Caco-2 (cell line): ENCODE measurements at regions not wholly inside any gene's neighbourhood (a gene's known extent, or its start where the extent isn't known, plus 50 kb on each side); places are given as distances from the start of the nearest gene placed in this dataset.

ENCODE experiments used
- BruUV-seq: library from RNA; stranded (reverse); fragments of 400-500 nt; replicated peaks from 2 replicates; lab custom pipeline; 2021; lab: Mats Ljungman, UMichigan
- CTCF ChIA-PET: fragments of 300-600 bp; sonication (Branson Sonifier 250); formaldehyde crosslinking; loops from one replicate; lab custom pipeline; 2022; ENCODE audit warnings: antibody characterized with exemption; lab: Charles Lee
- POLR2A ChIA-PET: fragments of 300-600 bp; sonication (Branson Sonifier 250); formaldehyde crosslinking; loops from one replicate; lab custom pipeline; 2022; ENCODE audit warnings: antibody characterized with exemption; lab: Charles Lee
- DNase-seq, 2 experiments: peaks; one replicate each; pipeline versions ENCODE4 v3.0.0 to v3.0.0-alpha.2; 2020 to 2022
- H3K27me3 ChIP-seq: replicated peaks from 2 replicates; pipeline ENCODE4 v1.6.0; 2011; ENCODE audit warnings: low read length; ENCODE audit not compliant: control insufficient read depth, insufficient read depth
- H3K36me3 ChIP-seq: 2 replicates; pipeline ENCODE4 v1.5.1; 2011; ENCODE audit warnings: low read length; ENCODE audit not compliant: control insufficient read depth, insufficient read depth
- H3K4me1 ChIP-seq: fragments of 250-450 bp; sonication (Bioruptor Pico); 2 replicates; pipeline ENCODE4 v1.5.1; 2020; ENCODE audit warnings: mild to moderate bottlenecking
- H3K4me3 ChIP-seq: 2 replicates; pipeline ENCODE4 v1.5.1; 2011; ENCODE audit warnings: low read depth, mild to moderate bottlenecking, control low read depth, low read length
- H3K9me3 ChIP-seq: fragments of 250-450 bp; sonication (Bioruptor Pico); 2 replicates; pipeline ENCODE4 v1.5.1; 2020; ENCODE audit warnings: mild to moderate bottlenecking, moderate library complexity
- H3K27ac Mint-ChIP-seq: one replicate; pipeline ENCODE4 v1.8.0; 2022; ENCODE audit warnings: mixed read lengths; ENCODE audit not compliant: unreplicated experiment
- H3K27me3 Mint-ChIP-seq: one replicate; pipeline ENCODE4 v1.8.0; 2022; ENCODE audit warnings: mixed read lengths; ENCODE audit not compliant: insufficient read depth, unreplicated experiment
- H3K36me3 Mint-ChIP-seq: one replicate; pipeline ENCODE4 v1.8.0; 2022; ENCODE audit warnings: mild to moderate bottlenecking, mixed read lengths; ENCODE audit not compliant: insufficient read depth, unreplicated experiment
- H3K4me1 Mint-ChIP-seq: one replicate; pipeline ENCODE4 v1.8.0; 2022; ENCODE audit warnings: low read depth, mixed read lengths; ENCODE audit not compliant: unreplicated experiment
- H3K4me3 Mint-ChIP-seq: one replicate; pipeline ENCODE4 v1.8.0; 2022; ENCODE audit warnings: mild to moderate bottlenecking, moderate library complexity, mixed read lengths; ENCODE audit not compliant: unreplicated experiment
- H3K9me3 Mint-ChIP-seq: one replicate; pipeline ENCODE4 v1.8.0; 2022; ENCODE audit warnings: mixed read lengths; ENCODE audit not compliant: unreplicated experiment
- intact Hi-C: fragments of 100-400 bp; cut with micrococcal nuclease; formaldehyde crosslinking; loops from one replicate; pipeline ENCODE4 v1.10.0; 2022; ENCODE audit not compliant: unreplicated experiment
- TF ChIP-seq, protein P1 (sequence below), 2 experiments: fragments of 200-600 bp in 1 of 2; IDR thresholded peaks; 1 replicate in 1 of 2; 2 replicates in 1 of 2; pipeline versions ENCODE4 v1.5.1 to v1.8.0; 2011 to 2022; ENCODE audit warnings: antibody characterized with exemption in 1 of 2, control low read depth in 1 of 2, inconsistent platforms in 1 of 2, low read depth in 1 of 2, low read length in 1 of 2, mild to moderate bottlenecking in 1 of 2, moderate library complexity in 1 of 2; ENCODE audit not compliant: insufficient read depth in 1 of 2, severe bottlenecking in 1 of 2, unreplicated experiment in 1 of 2

DNA sequence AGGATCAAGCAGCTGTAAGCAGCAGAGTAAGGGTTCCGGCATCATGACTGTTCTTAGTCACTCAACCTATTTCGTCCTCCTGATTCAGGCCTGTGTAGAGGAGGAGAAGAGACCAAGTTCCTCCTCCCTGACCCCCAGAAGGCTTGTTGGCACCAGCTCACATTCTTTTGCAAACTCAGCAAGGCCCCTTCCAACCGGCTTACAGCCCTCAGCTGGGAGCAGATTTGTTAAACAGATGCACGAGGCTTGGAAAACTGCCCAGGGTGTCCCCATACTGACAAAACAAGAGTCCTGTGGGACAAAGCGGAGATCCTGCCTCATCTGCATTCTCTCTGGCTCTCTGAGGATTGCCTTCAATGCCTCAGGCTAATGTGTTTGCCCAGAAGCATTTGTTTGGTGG, 113.2 kb upstream of the SOX21 start:
- intact Hi-C loops, result no loop called here
- H3K27me3 Mint-ChIP-seq, result peaks cover 27% of the 10 kb centered on the region
- H3K4me3 Mint-ChIP-seq, result no peak overlapping the region
- H3K9me3 ChIP-seq, result no peaks in the 10 kb centered on the region
- DNase-seq, result no peak
- H3K4me3 ChIP-seq, result no peak overlapping the region
- no peaks in the 10 kb centered on the region for H3K36me3 Mint-ChIP-seq
- ChIA-PET POLR2A (no interaction called here), CTCF (no interaction called here)
- no peaks in the 10 kb centered on the region; the same call in 1 of the 2 replicates for H3K27me3 ChIP-seq
- no peaks in the 10 kb centered on the region for H3K4me1 Mint-ChIP-seq
- H3K27ac Mint-ChIP-seq, result no peak overlapping the region
- no peaks in the 10 kb centered on the region for H3K36me3 ChIP-seq
- H3K9me3 Mint-ChIP-seq, result no peaks in the 10 kb centered on the region
- no TSS peak for BruUV-seq
- TF ChIP-seq, protein P1, sequence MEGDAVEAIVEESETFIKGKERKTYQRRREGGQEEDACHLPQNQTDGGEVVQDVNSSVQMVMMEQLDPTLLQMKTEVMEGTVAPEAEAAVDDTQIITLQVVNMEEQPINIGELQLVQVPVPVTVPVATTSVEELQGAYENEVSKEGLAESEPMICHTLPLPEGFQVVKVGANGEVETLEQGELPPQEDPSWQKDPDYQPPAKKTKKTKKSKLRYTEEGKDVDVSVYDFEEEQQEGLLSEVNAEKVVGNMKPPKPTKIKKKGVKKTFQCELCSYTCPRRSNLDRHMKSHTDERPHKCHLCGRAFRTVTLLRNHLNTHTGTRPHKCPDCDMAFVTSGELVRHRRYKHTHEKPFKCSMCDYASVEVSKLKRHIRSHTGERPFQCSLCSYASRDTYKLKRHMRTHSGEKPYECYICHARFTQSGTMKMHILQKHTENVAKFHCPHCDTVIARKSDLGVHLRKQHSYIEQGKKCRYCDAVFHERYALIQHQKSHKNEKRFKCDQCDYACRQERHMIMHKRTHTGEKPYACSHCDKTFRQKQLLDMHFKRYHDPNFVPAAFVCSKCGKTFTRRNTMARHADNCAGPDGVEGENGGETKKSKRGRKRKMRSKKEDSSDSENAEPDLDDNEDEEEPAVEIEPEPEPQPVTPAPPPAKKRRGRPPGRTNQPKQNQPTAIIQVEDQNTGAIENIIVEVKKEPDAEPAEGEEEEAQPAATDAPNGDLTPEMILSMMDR (IDR thresholded peaks at IDR 0.05; ENCODE audit: insufficient read depth in 1 of 2, low read depth in 1 of 2, low read length in 1 of 2, severe bottlenecking in 1 of 2, unreplicated experiment in 1 of 2), result no peak
- H3K4me1 ChIP-seq, result no peaks in the 10 kb centered on the region

DNA sequence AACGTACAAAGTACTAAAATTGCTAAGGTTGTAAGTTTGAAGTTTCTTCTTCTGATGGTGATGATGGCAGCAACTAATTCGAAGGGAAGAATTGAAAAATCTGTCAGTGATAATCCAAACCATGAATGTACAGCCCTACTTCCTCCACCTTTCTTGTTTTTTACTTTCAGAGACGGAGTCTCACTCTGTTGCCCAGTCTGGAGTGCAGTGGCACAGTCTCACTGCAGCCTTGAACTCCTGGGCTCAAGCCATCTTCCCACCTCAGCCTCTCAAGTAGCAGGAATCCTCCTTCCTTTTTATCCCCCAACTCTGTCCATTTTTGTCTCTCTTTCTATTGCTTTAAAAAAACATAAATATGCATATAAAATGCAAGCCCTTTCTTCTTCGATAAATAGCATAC, 112.3 kb upstream of the SOX21 start:
- Mint-ChIP-seq H3K36me3 (no peaks in the 10 kb centered on the region), H3K4me3 (no peak overlapping the region)

DNA sequence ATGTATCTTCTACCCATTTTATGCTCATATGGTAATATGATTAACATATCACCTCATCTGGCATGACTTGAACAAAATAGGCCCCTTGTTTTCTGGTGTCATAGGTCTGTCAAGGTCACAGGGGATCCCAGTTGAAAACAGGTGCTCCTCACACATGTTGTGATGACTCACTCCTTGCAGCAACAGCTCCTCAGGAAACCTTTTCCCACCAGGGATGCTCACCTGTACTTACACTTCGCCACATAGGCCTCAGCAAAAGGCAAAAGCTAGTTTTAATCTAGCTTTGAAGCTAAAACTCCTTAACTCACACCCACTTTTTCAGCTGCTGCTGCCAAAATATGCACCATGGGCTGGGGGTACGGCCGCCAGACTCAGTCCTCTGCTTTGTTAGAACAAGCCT, 110.0 kb upstream of the SOX21 start:
- peaks cover 16% of the 10 kb centered on the region for H3K27me3 Mint-ChIP-seq
- no peak overlapping the region for H3K4me3 ChIP-seq
- intact Hi-C loops, result no loop called here
- H3K36me3 Mint-ChIP-seq, result no peaks in the 10 kb centered on the region
- H3K4me3 Mint-ChIP-seq, result no peak overlapping the region
- no peaks in the 10 kb centered on the region for H3K36me3 ChIP-seq
- no peaks in the 10 kb centered on the region; the same call in 1 of the 2 replicates for H3K27me3 ChIP-seq
- no peaks in the 10 kb centered on the region for H3K4me1 Mint-ChIP-seq
- no peak overlapping the region for H3K27ac Mint-ChIP-seq
- ChIA-PET POLR2A (no interaction called here), CTCF (no interaction called here)
- TF ChIP-seq, protein P1 (IDR thresholded peaks at IDR 0.05; ENCODE audit: insufficient read depth in 1 of 2, low read depth in 1 of 2, low read length in 1 of 2, severe bottlenecking in 1 of 2, unreplicated experiment in 1 of 2), result no peak
- BruUV-seq, result no TSS peak
- no peak for DNase-seq
- no peaks in the 10 kb centered on the region for H3K9me3 Mint-ChIP-seq
- H3K9me3 ChIP-seq, result no peaks in the 10 kb centered on the region
- H3K4me1 ChIP-seq, result no peaks in the 10 kb centered on the region

More for the DNA sequence above, 112.3 kb upstream of the SOX21 start:
- intact Hi-C loops, result no loop called here
- TF ChIP-seq, protein P1 (IDR thresholded peaks at IDR 0.05; ENCODE audit: insufficient read depth in 1 of 2, low read depth in 1 of 2, low read length in 1 of 2, severe bottlenecking in 1 of 2, unreplicated experiment in 1 of 2), result no peak
- Mint-ChIP-seq H3K9me3 (no peaks in the 10 kb centered on the region), H3K4me1 (no peaks in the 10 kb centered on the region), H3K27ac (no peak overlapping the region), H3K27me3 (peaks cover 27% of the 10 kb centered on the region)
- Histone ChIP-seq H3K4me1 (no peaks in the 10 kb centered on the region), H3K9me3 (no peaks in the 10 kb centered on the region), H3K36me3 (no peaks in the 10 kb centered on the region), H3K4me3 (no peak overlapping the region), H3K27me3 (no peaks in the 10 kb centered on the region; the same call in 1 of the 2 replicates)
- ChIA-PET POLR2A (no interaction called here), CTCF (no interaction called here)
- no peak for DNase-seq
- no TSS peak for BruUV-seq
